ENCODE measurements at regions not wholly inside any gene's neighbourhood (a gene's known extent, or its start where the extent isn't known, plus 50 kb on each side); places are given as distances from the start of the nearest gene placed in this dataset.

DNA sequence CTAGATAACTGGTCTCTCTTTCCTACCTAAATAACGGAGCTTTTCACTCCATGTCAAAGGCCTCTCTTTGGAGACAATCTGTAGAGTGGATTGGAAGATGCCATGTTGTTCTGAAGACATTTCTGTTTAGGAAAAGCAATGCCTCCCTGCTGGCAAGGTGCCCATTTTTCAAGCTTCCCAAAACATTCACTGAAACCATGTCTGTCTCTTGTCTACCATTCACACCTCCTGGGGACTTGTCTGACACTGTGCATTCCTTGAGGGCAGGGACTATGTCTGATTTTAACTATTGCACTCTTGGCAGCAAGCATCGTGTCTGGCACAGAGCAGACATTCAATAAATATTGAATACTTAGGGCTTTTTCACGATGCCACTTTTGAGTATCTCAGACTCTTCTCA, 528.9 kb upstream of the NRP1 start:
- TF ChIP-seq, protein P1, sequence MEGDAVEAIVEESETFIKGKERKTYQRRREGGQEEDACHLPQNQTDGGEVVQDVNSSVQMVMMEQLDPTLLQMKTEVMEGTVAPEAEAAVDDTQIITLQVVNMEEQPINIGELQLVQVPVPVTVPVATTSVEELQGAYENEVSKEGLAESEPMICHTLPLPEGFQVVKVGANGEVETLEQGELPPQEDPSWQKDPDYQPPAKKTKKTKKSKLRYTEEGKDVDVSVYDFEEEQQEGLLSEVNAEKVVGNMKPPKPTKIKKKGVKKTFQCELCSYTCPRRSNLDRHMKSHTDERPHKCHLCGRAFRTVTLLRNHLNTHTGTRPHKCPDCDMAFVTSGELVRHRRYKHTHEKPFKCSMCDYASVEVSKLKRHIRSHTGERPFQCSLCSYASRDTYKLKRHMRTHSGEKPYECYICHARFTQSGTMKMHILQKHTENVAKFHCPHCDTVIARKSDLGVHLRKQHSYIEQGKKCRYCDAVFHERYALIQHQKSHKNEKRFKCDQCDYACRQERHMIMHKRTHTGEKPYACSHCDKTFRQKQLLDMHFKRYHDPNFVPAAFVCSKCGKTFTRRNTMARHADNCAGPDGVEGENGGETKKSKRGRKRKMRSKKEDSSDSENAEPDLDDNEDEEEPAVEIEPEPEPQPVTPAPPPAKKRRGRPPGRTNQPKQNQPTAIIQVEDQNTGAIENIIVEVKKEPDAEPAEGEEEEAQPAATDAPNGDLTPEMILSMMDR (IDR thresholded peaks at IDR 0.05) = no peak
- no peak for TF ChIP-seq POLR2A (IDR thresholded peaks at IDR 0.05)
- no peak for TF ChIP-seq POLR2AphosphoS5 (IDR thresholded peaks at IDR 0.05; ENCODE audit: insufficient read depth in 1 of 2, low read depth in 1 of 2)
